Lower leg skin (tissue), 4 donors: ENCODE measurements at regions not wholly inside any gene's neighbourhood (a gene's known extent, or its start where the extent isn't known, plus 50 kb on each side); places are given as distances from the start of the nearest gene placed in this dataset.

Experiments used
- DNase-seq, 2 donors: peaks; one replicate each; pipeline ENCODE4 v3.0.0-alpha.2; 2019; ENCODE audit warnings: low spot score in 2 of 2
- H3K4me3 ChIP-seq: fragments of 200-600 bp; sonication (generic); 2 replicates; pipeline ENCODE4 v1.5.1; 2017; ENCODE audit warnings: mild to moderate bottlenecking, low read depth; ENCODE audit not compliant: poor library complexity, severe bottlenecking
- POLR2A ChIP-seq, 2 donors: fragments of 450-650 bp; IDR thresholded peaks; one replicate each; pipeline ENCODE4 v1.6.1; 2016 to 2017; ENCODE audit warnings: antibody characterized with exemption in 2 of 2, mild to moderate bottlenecking in 1 of 2, moderate library complexity in 1 of 2
- WGBS, 2 donors: methylation state at CpG; one replicate each; pipeline ENCODE4 v1.1.5; 2018; 5-methylcytosine and 5-hydroxymethylcytosine counted together
- intact Hi-C: fragments of 100-400 bp; cut with DNase I; formaldehyde crosslinking; loops from one replicate; pipeline ENCODE4 v1.15.0; 2023; ENCODE audit warnings: low total_unique reads
- TF ChIP-seq, protein P1 (sequence below), 3 donors: fragments of 450-650 bp; IDR thresholded peaks; one replicate each; pipeline ENCODE4 v1.5.1; 2016; ENCODE audit warnings: antibody characterized with exemption in 3 of 3, mild to moderate bottlenecking in 3 of 3, moderate library complexity in 2 of 3

DNA sequence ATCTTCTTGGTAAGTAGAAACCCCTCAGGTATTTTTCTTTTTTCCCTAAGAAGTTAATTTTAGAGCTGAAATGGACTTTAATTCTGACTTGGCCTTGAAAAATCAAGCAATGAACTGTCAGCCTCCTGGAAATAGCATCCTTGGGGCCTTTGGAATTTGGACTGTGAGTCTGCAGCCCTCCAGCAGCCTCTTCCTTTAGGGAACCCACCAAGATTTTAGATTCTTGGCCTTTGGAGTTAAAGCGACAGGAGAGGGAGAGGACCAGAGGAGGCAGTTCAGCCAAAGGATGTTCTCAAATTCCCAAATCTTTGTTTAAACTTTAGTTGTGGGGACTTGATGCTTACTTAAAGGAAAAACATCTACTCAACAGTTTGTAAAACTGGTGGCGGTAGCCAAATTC is 288.6 kb downstream of the AACS start:
- TF ChIP-seq, protein P1, sequence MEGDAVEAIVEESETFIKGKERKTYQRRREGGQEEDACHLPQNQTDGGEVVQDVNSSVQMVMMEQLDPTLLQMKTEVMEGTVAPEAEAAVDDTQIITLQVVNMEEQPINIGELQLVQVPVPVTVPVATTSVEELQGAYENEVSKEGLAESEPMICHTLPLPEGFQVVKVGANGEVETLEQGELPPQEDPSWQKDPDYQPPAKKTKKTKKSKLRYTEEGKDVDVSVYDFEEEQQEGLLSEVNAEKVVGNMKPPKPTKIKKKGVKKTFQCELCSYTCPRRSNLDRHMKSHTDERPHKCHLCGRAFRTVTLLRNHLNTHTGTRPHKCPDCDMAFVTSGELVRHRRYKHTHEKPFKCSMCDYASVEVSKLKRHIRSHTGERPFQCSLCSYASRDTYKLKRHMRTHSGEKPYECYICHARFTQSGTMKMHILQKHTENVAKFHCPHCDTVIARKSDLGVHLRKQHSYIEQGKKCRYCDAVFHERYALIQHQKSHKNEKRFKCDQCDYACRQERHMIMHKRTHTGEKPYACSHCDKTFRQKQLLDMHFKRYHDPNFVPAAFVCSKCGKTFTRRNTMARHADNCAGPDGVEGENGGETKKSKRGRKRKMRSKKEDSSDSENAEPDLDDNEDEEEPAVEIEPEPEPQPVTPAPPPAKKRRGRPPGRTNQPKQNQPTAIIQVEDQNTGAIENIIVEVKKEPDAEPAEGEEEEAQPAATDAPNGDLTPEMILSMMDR (IDR thresholded peaks at IDR 0.05) = no peak
- TF ChIP-seq POLR2A (IDR thresholded peaks at IDR 0.05) = no peak
- WGBS, 2 donors = 93 to 98% methylated on average over 2 of the region's 2 CpGs
- no peak overlapping the region for H3K4me3 ChIP-seq
- intact Hi-C loops = no loop called here
- DNase-seq = peak in 1 of 2 donors; percentile 7

DNA sequence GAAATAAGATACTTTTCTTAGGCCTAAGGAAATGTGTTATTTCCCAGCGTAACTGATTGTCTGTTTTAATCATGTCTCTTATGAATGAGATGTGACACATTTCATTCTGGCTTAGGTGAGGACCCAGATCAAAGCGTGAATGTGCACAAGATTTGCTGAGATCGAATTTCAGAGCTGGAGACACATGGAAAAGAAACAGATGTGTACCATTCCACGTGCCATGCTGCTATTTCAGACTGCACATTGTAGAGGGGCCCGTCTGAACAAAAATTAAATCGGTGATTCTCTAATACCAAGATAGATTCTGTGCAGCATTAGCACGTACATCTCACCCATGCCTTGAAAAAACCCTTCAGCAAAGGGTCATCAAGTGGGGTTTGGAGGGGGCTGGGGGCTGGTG is 290.4 kb downstream of the AACS start:
- WGBS, 2 donors = 39 to 54% methylated on average over 7 of the region's 7 CpGs
- no peak for TF ChIP-seq POLR2A (IDR thresholded peaks at IDR 0.05)
- TF ChIP-seq, protein P1 (IDR thresholded peaks at IDR 0.05) = no peak
- intact Hi-C loops = no loop called here
- DNase-seq = no peak
- no peak overlapping the region for H3K4me3 ChIP-seq

DNA sequence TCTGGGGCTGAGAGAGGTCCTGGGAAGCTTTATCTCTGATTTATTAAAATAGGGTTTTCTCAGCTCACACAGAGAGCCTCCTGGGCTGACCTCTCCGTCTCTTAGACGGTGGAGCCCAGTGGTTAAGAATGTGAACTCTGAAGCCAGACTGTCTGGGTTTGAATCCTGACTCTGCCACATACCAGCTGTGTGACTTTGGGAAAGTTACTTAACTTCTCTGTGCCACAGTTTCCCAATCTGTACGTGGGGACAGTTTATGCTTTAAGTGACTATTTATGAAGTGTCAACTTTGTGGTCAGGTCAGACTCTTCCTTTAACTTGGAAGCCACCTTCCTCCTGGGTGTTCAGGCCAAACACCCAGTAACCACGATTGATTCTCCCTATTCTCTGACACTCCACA is 290.9 kb downstream of the AACS start:
- TF ChIP-seq, protein P1 (IDR thresholded peaks at IDR 0.05) = no peak
- no peak for TF ChIP-seq POLR2A (IDR thresholded peaks at IDR 0.05)
- intact Hi-C loops = no loop called here
- 73 to 82% methylated on average over 4 of the region's 4 CpGs for WGBS, 2 donors
- DNase-seq = no peak
- H3K4me3 ChIP-seq = no peak overlapping the region

DNA sequence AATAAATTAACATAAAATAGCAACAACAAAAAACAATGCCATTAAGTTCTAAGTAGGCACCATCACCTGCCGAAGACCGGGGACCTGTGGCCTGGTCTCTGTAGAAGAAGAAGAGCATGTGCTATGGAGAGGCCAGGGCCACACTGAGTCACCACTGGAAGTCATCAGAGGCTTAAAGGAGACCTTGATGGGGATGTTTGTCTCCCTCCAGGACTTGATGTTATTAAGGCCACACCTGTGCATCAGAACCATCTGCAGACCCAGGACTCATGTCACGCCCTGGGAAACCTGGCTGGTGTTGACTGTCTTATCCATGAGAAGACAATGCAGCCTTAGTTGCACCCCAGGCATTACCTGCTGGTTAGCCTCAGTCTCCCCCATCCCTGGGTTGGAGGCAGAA is 292.3 kb downstream of the AACS start:
- TF ChIP-seq POLR2A (IDR thresholded peaks at IDR 0.05) = no peak
- TF ChIP-seq, protein P1 (IDR thresholded peaks at IDR 0.05) = no peak
- intact Hi-C loops = no loop called here
- no peak overlapping the region for H3K4me3 ChIP-seq
- peak in 1 of 2 donors; percentile 74 for DNase-seq
- 90 to 92% methylated on average over 3 of the region's 3 CpGs for WGBS, 2 donors

DNA sequence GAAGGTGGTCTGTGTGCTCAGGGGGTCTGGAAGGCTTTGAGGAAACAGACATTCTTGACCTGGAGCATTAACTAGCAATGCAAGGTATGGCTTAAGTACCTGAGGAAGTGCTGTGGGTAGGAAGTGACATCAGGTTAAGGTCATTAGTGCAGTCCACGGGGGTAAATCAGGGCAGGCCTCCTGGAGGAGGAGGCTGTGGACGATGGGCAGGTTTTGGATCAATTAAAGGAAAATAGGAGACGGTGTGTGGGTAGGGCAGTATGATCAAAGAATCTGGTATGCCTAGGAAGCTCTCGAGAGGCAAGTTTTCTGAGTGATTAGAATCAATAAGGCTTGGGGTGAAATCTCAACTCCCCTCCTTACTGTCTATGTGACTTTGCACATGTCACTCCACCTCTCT is 295.3 kb downstream of the AACS start:
- H3K4me3 ChIP-seq = no peak overlapping the region
- intact Hi-C loops = no loop called here
- TF ChIP-seq, protein P1 (IDR thresholded peaks at IDR 0.05) = no peak
- TF ChIP-seq POLR2A (IDR thresholded peaks at IDR 0.05) = no peak
- DNase-seq = peak in 1 of 2 donors; percentile 40
- 72 to 80% methylated on average over 4 of the region's 4 CpGs for WGBS, 2 donors

DNA sequence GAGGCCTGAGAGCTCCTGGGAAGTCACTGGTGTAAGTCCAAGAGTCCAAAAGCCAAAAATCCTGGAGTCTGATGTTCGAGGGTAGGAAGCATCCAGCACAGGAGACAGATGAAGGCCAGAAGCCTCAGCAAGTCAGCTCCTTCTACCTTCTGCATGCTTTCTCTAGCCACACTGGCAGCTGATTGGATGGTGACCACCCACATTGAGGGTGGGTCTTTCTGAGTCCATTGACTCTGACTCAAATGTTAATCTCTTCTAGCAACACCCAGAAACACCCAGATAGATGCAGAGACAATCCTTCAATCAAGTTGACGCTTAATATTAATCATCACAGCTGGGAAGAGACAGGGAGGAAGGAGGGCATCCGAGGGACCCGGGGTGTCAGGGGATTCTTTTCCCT is 305.8 kb downstream of the AACS start:
- intact Hi-C loops = no loop called here
- TF ChIP-seq, protein P1 (IDR thresholded peaks at IDR 0.05) = no peak
- no peak for TF ChIP-seq POLR2A (IDR thresholded peaks at IDR 0.05)
- 59 to 66% methylated on average over 4 of the region's 4 CpGs for WGBS, 2 donors
- peak in 1 of 2 donors; percentile 43 for DNase-seq
- no peak overlapping the region for H3K4me3 ChIP-seq
